ENCODE measurements at regions not wholly inside any gene's neighbourhood (a gene's known extent, or its start where the extent isn't known, plus 50 kb on each side); places are given as distances from the start of the nearest gene placed in this dataset.
"Not testable (repeated sequence)": the region's sequence is repeated elsewhere in the genome, so short reads cannot be mapped to it uniquely, and the experiment has no call there.

- no peak for DNase-seq (ENCODE audit: low read depth)
- no peak for TF ChIP-seq CTCF (conservative IDR thresholded peaks at IDR 0.05; ENCODE audit: control insufficient read depth, insufficient read depth, low read depth, low read length)
- H3K4me3 ChIP-seq (ENCODE audit: control insufficient read depth, low read depth, low read length) = no peak overlapping the region
These were observed 165.9 kb downstream of the PTBP2 start for GRCh38 chr1:96887501-96887900.

- TF ChIP-seq CTCF (conservative IDR thresholded peaks at IDR 0.05; ENCODE audit: control insufficient read depth, insufficient read depth, low read depth, low read length) = no peak
- no peak overlapping the region for H3K4me3 ChIP-seq (ENCODE audit: control insufficient read depth, low read depth, low read length)
- DNase-seq (ENCODE audit: low read depth) = no peak
These were observed 180.3 kb downstream of the PTBP2 start for GRCh38 chr1:96901783-96902363.

- H3K4me3 ChIP-seq (ENCODE audit: control insufficient read depth, low read depth, low read length) = no peak overlapping the region
- DNase-seq (ENCODE audit: low read depth) = no peak
- TF ChIP-seq CTCF (conservative IDR thresholded peaks at IDR 0.05; ENCODE audit: control insufficient read depth, insufficient read depth, low read depth, low read length) = no peak
These were observed 190.7 kb downstream of the PTBP2 start for GRCh38 chr1:96912248-96912647.

- not testable (repeated sequence) for DNase-seq (ENCODE audit: low read depth)
These were observed 194.1 kb downstream of the PTBP2 start for GRCh38 chr1:96915701-96916100.

GRCh38 chr1:96918406-96918805, 196.8 kb downstream of the PTBP2 start:
- peak; percentile 74 for DNase-seq (ENCODE audit: low read depth)
- no peak overlapping the region for H3K4me3 ChIP-seq (ENCODE audit: control insufficient read depth, low read depth, low read length)
- TF ChIP-seq CTCF (conservative IDR thresholded peaks at IDR 0.05; ENCODE audit: control insufficient read depth, insufficient read depth, low read depth, low read length) = no peak

More at GRCh38 chr1:96915701-96916100, 194.1 kb downstream of the PTBP2 start:
- not testable (repeated sequence) for H3K4me3 ChIP-seq (ENCODE audit: control insufficient read depth, low read depth, low read length)

- no peak for TF ChIP-seq CTCF (conservative IDR thresholded peaks at IDR 0.05; ENCODE audit: control insufficient read depth, insufficient read depth, low read depth, low read length)
- no peak for DNase-seq (ENCODE audit: low read depth)
- H3K4me3 ChIP-seq (ENCODE audit: control insufficient read depth, low read depth, low read length) = no peak overlapping the region
These were observed 200.6 kb downstream of the PTBP2 start for GRCh38 chr1:96922181-96922580.

GRCh38 chr1:96923753-96924152, 202.2 kb downstream of the PTBP2 start:
- no peak for DNase-seq (ENCODE audit: low read depth)
- no peak overlapping the region for H3K4me3 ChIP-seq (ENCODE audit: control insufficient read depth, low read depth, low read length)
- TF ChIP-seq CTCF (conservative IDR thresholded peaks at IDR 0.05; ENCODE audit: control insufficient read depth, insufficient read depth, low read depth, low read length) = no peak

All from fibroblast of mammary gland (primary cell).